ENCODE measurements at regions not wholly inside any gene's neighbourhood (a gene's known extent, or its start where the extent isn't known, plus 50 kb on each side); places are given as distances from the start of the nearest gene placed in this dataset.

- H3K27ac ChIP-seq, result no peak overlapping the region
- TF ChIP-seq CTCF (conservative IDR thresholded peaks at IDR 0.05) (no peak), ZFX (IDR thresholded peaks at IDR 0.05) (no peak)
These were observed 128.1 kb upstream of the LY86 start for GRCh38 chr6:6460416-6460815.

GRCh38 chr6:6461138-6461537, 127.4 kb upstream of the LY86 start:
- TF ChIP-seq ZFX (IDR thresholded peaks at IDR 0.05) (no peak), CTCF (conservative IDR thresholded peaks at IDR 0.05) (no peak)
- no peak overlapping the region for H3K27ac ChIP-seq

GRCh38 chr6:6466967-6467761, 121.4 kb upstream of the LY86 start:
- no peak overlapping the region for H3K27ac ChIP-seq
- TF ChIP-seq CTCF (conservative IDR thresholded peaks at IDR 0.05) (no peak), ZFX (IDR thresholded peaks at IDR 0.05) (no peak)

GRCh38 chr6:6469074-6469473, 119.4 kb upstream of the LY86 start:
- no peak overlapping the region for H3K27ac ChIP-seq
- no peak for TF ChIP-seq ZFX (IDR thresholded peaks at IDR 0.05)
- no peak for TF ChIP-seq CTCF (conservative IDR thresholded peaks at IDR 0.05)

- no peak for TF ChIP-seq CTCF (conservative IDR thresholded peaks at IDR 0.05)
- TF ChIP-seq ZFX (IDR thresholded peaks at IDR 0.05), result no peak
- H3K27ac ChIP-seq, result no peak overlapping the region
These were observed 118.4 kb upstream of the LY86 start for GRCh38 chr6:6470123-6470522.

- no peak for TF ChIP-seq CTCF (conservative IDR thresholded peaks at IDR 0.05)
- no peak for TF ChIP-seq ZFX (IDR thresholded peaks at IDR 0.05)
- no peak overlapping the region for H3K27ac ChIP-seq
These were observed 117.2 kb upstream of the LY86 start for GRCh38 chr6:6471276-6471675.

GRCh38 chr6:6474170-6474920, 114.2 kb upstream of the LY86 start:
- H3K27ac ChIP-seq, result no peak overlapping the region
- no peak for TF ChIP-seq ZFX (IDR thresholded peaks at IDR 0.05)
